ENCODE measurements at regions not wholly inside any gene's neighbourhood (a gene's known extent, or its start where the extent isn't known, plus 50 kb on each side); places are given as distances from the start of the nearest gene placed in this dataset.

DNA sequence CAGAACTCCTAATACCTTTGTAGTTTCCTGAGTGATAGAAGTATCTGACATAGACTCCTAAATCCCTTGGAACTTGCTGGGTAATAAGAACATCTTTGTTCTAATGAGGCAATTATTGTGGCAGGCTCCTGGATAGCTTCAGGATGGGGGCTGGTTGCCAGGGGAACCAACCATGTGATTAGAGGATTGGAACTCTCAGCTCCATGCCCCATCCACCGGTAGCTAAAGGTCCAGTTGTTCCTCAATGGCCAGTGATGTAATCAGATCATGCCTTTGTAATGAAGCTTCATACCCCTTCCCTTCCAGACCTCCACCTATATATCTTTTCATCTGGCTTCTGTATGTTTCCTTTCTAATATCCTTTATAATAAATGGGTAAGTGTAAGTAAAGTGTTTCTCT lies 221.2 kb upstream of the ALCAM start:
- TF ChIP-seq, protein P1, sequence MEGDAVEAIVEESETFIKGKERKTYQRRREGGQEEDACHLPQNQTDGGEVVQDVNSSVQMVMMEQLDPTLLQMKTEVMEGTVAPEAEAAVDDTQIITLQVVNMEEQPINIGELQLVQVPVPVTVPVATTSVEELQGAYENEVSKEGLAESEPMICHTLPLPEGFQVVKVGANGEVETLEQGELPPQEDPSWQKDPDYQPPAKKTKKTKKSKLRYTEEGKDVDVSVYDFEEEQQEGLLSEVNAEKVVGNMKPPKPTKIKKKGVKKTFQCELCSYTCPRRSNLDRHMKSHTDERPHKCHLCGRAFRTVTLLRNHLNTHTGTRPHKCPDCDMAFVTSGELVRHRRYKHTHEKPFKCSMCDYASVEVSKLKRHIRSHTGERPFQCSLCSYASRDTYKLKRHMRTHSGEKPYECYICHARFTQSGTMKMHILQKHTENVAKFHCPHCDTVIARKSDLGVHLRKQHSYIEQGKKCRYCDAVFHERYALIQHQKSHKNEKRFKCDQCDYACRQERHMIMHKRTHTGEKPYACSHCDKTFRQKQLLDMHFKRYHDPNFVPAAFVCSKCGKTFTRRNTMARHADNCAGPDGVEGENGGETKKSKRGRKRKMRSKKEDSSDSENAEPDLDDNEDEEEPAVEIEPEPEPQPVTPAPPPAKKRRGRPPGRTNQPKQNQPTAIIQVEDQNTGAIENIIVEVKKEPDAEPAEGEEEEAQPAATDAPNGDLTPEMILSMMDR (IDR thresholded peaks at IDR 0.05; ENCODE audit: poor library complexity): no peak
- TF ChIP-seq EZH2phosphoT487 (IDR thresholded peaks at IDR 0.05; ENCODE audit: low read depth, severe bottlenecking, unreplicated experiment) (no peak), EZH2 (IDR thresholded peaks at IDR 0.05; ENCODE audit: borderline replicate concordance) (no peak)
